GM19023 (cell line): ENCODE measurements at regions not wholly inside any gene's neighbourhood (a gene's known extent, or its start where the extent isn't known, plus 50 kb on each side); places are given as distances from the start of the nearest gene placed in this dataset.
A peak's percentile ranks its signal among the peaks of the same experiment; 100 is the strongest.
"Not testable (repeated sequence)": the region's sequence is repeated elsewhere in the genome, so short reads cannot be mapped to it uniquely, and the experiment has no call there.

ENCODE experiments used
- ATAC-seq: cut with Tn5 transposase; IDR thresholded peaks from one replicate; pipeline ENCODE4 v1.9.1; 2021; ENCODE audit warnings: mild to moderate bottlenecking, moderate library complexity; ENCODE audit not compliant: unreplicated experiment

DNA sequence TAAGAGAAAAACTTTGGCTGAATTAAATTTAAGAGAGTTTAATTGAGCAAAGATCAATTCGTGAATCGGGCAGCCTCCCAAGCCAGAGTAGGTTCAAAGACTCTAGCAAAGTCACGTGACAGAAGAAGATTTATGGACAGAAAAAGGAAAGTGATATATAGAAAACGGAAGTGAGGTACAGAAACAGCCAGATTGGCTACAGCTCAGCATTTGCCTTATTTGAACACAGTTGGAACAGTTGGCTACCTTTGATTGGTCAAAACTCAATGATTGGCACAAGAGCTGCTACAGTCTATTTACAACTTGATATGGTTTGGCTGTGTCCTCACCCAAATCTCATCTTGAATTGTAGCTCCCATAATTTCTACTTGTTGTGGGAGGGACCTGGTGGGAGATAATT is 102.6 kb downstream of the PLG start:
- ATAC-seq, result no peak

DNA sequence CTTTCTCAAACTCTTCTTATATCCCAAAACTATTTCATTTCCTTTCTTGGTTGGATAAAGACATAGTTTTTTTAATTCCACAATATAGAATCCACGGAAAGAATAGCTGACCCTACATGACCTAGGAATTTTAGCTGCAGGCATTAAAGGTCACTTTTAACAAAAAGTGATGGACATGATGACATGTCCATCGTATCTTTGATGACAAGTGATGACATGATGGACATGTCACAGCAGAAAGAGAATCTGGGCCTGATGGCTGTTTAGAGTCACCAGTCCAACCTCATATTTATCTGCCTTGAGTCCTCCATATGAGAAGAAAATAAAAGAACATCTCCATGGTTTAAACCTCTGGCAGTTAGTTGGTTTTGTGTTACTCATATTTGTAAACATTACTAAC is 106.2 kb downstream of the PLG start:
- ATAC-seq, result no peak

DNA sequence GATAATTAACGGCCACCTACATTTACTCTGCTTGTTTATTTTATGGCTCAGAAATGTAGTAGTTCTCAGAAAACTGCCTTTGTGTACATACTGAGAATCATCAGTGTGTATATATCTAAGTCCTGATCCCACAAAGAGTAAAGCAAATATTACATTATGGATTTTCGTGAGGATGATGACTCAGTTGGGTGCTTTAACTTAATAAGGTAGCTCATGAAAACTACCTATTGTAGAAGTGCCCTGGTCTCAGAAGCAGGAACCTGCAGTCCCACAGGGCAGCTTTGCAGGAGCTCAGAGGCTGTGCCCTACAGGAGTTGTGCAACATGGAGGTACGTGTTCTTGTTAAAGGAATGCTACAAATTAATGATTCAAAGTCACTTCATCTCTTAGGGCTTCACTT is 108.2 kb downstream of the PLG start:
- ATAC-seq, result no peak

DNA sequence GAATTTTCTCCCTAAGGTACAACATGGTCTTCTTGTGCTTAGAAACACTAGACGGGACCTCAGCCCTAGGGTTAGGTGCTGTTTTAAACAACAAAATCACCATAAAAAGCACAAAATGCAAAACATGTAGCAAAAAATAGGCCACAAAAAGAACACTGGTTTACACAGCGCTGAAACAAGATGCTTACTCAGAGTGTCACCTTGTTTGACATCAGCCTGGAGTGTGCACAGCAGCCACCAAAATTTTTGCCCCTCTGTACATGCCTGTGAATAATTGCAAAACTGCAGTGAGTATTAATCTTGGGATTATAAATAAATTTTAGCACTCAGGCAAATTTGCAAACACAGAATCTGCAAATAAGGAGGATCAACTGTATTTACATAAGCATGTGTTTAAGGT is 110.1 kb downstream of the PLG start:
- no peak for ATAC-seq

DNA sequence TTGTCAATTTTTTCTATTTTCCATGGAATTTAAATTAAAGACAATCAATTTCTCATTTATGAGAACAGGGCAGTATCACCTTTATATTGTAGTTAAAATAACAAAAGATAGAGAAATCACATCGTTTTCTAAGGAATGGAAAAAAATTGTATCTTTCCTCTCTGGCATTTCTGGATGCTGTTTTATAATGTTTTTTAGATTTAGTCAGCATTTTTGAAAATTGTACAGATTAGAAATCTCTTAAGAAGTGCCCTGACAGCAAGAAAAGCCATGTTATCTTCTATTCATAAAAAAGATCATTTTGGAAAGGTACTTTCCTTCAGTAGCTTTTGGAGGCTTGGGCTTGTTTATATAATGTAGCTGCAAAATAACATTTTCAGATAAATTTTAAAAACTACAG is 116.9 kb downstream of the PLG start:
- ATAC-seq, result no peak

DNA sequence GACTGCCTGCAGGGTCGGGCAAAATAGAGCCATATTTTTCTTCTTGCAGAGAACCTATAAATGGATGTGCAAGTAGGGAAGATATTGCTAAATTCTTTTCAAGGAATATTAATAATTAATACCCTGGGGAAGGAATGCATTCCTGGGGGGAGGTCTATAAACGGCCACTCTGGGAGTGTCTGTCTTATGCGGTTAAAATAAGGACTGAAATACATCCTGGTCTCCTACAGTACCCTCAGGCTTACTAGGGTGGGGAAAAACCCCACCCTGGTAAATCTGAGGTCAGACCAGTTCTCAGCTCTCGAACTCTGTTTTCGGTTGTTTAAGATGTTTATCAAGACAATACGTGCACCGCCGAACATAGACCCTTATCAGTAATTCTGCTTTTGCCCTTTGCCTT is 118.6 kb downstream of the PLG start:
- ATAC-seq, result not testable (repeated sequence)

DNA sequence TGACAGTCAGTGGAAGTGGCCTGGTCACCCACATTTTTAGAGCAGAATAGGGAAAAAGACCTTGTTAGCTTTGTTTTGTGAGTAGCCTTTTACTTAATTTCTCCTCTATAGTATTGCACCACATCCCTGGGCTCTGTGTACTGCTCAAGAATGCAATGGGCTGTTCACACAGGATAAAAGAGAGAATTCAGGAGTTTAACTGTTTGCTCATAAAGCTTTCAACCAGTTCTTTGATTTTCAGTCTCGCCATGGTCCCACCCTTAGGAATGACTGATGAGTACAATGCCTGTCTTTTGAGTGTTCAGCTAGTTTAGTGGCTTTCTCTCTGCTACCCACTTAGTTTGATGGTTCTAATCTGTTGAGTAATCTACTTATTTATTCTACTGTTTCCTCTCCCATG is 129.7 kb downstream of the PLG start:
- no peak for ATAC-seq

DNA sequence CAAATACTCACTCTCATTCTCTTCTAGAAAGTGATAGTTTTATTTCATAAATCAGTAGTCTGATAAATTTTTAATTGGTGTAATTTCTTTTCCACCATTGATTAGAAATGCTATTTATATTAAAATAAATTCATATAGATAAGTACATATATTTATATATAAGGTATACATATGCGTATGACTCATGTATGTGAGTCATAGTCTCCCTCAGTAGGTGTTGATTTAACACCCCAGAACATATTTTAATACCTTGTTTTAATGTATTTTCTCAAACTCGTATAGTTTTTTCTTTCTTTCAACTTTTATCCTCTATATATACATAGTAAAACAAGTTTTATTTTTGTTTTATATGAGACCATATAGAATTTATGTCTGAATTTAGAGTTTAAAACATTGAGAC is 130.4 kb downstream of the PLG start:
- no peak for ATAC-seq

DNA sequence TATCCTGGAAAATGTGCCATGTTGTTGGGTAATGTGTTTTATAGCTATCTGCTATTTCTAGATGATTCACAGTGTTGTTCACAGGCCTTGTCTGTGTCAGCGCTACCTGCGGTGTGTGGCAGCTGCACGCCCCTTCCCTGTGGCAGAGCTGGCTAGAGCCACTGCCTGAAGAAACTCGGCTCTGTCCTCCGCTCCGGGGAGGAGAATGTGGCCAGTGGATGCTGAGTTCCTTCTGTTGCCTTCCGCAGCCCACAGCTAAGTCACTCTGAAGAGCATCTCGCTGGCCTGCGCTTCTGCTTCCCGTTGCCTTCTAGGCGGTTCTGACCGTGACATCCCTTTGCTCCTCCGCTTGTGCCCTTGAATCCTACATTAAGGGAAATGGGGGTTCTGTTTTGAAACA is 135.1 kb downstream of the PLG start:
- ATAC-seq, result no peak

DNA sequence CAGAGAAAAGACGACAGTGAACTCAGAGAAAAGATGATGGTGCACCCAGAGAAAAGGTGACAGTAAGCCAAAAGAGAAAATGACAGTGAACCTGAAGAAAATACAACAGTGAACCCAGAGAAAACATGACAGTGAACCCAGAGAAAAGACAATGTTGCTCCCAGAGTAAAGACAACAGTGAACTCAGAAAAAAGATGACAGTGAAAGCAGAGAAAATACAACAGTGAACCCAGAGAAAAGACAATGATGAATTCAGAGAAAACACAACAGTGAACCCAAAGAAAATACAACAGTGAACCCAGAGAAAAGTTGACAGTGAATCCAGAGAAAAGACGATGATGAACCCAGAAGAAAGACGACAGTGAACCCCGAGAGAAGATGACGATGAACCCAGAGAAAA is 140.5 kb upstream of the MAP3K4 start:
- ATAC-seq, result no peak

DNA sequence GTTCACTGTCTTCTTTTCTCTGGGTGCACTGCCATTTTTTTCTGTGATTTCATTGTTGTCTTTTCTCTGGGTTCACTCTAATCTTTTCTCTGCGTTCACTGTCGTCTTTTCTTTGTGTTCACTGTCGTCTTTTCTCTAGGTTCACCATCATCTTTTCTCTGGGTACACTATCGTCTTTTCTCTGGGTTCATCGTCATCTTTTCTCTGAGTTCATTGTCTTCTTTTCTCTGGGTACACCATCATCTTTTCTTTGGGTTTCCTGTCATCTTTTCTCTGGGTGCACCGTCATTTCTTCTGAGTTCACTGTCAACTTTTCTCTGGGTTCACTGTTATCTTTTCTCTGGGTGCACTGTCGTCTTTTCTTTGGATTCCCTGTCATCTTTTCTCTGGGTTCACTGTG is 137.6 kb upstream of the MAP3K4 start:
- ATAC-seq, result no peak

DNA sequence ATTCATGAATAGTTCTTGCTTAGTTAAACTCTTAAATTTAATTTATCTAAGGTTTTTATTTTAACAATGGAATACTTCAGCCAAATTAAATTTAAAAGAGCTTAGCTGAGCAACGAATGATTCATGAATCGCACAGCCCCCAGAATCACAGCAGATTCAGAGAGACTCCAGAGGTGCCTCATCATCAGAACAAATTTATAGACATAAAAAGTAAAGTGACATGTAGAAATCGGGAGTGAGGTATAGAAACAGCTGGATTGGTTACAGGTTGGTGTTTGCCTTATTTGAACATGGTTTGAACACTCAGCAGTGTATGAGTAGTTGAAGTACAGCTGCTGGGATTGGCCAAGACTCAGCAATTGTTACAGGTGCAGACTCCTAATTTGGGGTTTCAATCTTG is 132.7 kb upstream of the MAP3K4 start:
- no peak for ATAC-seq

DNA sequence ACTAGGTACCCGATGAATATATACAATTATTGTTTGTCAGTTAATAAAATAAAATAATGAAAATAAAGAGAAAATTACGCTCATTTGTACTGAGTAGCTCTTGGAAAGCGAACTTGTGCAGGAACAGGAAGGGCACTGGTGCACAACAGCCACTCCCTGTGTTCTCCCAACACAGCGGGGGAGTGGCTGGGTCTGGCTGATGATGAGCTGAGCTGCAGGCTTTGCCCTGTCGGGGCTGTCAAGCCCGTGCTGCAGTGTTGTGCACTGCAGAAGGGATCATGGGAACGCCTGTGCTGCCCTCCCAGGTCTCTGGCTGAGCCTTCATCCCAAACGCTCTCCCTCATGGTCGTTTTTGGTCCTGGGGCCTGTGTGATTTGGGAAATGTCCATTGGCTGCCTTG is 131.7 kb upstream of the MAP3K4 start:
- ATAC-seq, result no peak

DNA sequence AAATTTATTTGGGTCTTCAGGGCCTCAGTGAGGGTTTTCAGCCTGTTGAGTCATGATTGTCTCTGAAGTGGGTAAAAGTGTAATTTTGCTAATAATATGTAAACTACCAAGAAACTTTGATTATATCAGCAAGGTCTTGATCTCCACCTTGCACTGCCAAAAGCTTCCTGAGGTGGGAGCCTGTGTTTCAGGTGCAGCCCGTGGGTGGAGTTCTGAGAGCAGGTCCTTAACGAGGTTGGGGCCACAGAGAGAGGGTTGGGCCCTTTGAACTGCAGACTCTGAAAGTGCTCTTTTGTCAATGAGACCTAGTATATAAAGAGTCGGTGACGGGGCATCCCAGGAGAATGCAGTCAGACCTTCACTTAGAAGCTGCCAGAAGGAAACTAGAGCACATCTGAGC is 129.7 kb upstream of the MAP3K4 start:
- no peak for ATAC-seq

DNA sequence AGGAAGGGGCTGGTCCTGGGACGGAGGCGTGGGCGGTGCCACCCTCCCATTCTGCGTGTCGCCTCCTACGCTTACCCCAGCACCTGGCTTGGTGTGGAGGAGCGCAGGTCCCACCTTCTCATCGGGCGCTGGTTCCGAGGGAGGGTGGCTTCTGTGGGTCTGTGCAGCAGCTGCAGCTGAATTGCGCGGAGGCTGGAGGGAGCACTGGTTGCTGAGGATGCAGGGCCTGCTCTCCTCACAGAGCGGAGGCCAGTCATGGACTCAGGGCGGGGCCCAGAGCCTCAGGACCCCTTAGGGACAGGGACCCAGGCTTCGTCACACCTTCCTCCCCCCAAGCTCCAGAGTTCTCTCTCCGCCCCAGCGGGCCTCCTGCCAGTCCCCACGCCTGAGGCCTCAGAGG is 127.8 kb upstream of the MAP3K4 start:
- no peak for ATAC-seq

DNA sequence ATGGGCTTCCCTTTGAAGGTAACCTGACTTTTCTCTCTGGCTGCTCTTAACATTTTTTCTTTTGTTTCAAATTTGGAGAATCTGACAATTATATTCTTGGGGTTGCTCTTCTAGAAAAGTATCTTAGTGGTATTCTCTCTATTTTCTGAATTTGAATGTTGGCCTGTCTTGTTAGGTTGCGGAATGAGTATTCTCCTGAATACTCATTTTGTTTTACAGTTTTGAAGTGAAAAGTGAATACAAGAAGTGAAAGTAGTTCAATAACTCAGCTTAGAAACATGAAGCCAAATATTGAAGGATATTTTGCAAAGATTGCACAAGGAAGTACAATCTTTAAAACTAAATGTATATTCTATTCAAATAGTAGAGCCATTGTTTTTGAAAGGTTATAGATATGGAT is 120.2 kb upstream of the MAP3K4 start:
- ATAC-seq, result peak; percentile 64

DNA sequence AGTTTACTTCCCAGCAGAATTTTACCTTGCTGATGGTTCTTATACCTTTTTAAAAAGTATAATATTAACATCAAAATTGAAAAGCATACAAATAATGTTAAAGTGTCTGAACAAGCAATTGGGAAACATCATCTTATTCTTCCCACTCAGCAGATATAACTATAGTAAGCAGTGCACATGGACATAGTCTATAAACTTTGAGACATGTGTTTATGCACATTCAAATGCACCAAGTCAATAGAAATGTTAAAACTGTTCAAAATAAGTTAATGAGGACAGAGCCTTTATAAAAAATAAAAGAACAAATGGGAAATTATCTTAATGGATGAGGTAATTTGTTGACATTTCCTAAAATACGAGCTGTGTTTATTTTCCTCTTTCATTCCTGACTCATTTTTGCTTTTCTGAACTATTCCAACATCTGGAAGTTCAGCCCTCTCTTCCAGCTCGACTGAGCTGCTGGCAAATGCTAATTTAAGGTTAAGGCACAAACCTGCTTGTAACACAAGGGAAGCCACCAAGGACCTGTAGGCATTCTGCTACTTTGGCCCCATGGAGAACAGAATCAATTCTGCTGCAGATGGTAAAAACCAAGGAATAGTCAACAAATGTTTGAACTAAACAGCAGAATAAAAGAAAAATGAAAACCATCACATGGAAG is 110.3 kb upstream of the MAP3K4 start:
- ATAC-seq, result no peak

DNA sequence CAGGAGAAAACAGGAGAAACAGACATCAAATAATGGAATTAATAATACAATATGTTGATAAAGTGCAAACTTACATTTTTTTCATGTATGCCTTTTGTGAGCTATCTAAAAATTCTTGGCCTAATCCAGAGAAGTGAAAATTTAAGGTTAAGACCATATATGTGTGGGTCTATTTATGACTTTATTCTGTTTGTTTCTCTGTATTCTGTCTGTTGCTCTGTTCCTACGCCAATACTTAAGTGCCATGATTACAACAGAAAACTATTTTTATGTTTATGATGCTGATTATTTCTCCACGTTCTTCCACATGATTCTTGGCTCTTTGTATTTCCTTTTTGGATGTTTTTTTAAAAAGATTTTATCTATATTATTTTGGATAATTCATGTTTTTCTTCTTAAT is 109.6 kb upstream of the MAP3K4 start:
- no peak for ATAC-seq

DNA sequence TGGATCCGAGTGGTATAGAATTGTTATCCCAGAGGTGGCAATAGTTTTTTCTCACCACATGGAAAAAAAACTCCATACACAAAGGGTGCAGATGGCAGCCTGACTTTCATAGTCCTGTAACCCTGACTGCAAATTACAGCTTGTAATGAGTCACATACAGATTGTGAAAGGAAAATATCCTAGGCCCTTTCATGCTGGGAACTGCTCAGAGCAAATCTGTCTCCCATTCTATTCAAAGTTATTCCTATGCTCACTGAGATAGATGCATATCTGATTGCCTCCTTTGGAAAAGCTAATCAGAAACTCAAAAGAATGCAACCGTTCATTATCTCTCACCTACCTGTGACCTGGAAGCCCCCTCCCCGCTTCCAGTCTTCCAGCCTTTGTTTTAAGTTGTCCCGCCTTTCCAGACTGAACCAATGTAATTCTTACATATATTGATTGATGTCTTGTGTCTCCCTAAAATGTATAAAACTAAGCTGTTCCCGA is 108.7 kb upstream of the MAP3K4 start:
- no peak for ATAC-seq

DNA sequence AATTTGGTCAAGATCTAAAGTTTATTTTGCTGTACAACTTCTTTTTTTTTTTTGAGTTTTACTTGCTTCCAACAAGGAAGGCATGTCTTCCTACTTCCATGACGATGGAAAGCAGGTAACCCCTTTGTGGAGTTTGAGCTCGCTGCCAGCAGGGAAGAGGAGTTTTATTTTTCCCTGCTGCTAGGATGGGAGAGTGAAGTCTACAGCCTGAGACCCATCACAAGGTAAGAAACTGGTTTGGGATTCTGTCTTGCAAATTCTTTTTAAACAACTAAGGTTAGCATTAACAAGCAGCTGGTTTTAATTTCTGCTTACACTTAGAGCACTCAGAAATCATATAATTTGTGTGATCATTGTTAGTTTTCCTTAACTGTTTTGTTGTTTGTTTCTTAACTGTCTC is 108.0 kb upstream of the MAP3K4 start:
- no peak for ATAC-seq

DNA sequence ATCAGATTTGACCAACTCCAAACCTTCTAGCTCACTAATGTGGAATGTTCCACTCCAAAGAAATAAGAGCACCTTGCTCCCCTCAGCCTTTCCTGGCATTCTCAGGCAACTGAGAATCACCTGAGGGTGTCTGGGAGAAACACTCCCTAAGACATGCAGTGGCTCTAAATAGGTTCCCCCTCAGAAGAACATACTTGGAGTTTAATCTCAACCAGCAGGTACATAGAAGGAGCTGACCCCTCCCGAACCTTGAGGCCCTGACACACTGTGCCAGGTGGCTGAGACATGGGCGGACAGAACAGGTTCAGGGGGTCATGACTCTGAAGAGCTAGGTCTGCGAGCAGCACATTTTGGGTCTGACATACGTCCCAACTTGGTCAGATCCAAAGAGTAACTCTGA is 107.6 kb upstream of the MAP3K4 start:
- no peak for ATAC-seq

DNA sequence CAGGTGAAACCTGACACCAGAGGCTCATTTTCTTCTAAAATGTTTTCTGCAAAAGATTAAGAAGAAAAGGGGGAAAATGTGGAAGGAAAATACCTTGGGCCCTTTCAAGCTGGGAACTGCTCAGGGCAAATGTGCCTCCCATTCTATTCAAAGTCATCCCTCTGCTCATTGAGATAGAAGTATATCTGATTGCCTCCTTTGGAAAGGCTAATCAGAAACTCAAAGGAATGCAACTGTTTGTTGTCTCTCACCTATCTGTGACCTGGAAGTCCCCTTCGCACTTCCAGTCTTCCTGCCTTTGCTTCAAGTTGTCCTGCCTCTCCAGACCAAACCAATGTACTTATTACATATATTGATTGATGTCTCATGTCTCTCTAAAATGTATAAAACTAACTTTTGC is 102.4 kb upstream of the MAP3K4 start:
- not testable (repeated sequence) for ATAC-seq

DNA sequence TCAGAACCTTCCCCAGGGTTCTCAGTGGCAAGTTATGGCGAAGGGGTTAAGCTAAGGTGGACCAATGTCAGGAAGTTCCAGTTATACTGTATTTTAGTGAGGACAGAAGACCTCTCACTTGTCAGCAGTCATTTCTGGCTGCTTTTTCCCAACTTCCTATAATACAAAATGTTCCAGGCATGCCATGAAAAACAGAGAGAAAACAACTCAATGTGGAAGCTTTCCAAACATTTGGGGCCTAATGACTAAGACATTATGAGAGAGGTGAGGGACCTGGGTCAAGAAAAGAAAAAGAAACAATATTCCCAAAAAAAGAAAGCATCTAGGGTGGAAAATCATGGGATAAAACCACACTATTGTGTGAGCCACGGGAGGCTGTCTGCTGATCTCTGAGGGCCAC is 99.9 kb upstream of the MAP3K4 start:
- no peak for ATAC-seq
